ENCODE measurements at regions not wholly inside any gene's neighbourhood (a gene's known extent, or its start where the extent isn't known, plus 50 kb on each side); places are given as distances from the start of the nearest gene placed in this dataset.

DNA sequence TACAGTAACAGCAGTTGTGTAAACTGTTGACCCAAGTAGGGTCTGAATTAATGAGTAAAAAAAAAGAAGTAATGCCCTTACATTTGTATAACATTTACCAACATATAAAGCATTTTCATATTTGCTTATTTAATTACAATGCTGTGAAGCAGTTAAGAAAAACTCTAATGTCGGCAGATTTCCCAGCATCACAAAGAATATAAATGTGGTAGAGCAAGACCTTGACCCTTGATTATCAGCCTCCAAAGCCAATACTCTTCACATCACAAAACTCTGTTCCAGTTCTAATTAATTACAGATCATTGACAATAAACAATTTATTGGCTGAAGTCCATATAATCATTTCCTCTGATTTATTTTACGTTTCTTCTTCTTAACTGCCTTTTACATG is 130.2 kb downstream of the DUSP10 start:
- no peaks in the 10 kb centered on the region for H4K20me1 ChIP-seq (ENCODE audit: control insufficient read depth, extremely low read depth, insufficient read depth, low read length)
- H3K4me1 ChIP-seq (ENCODE audit: control insufficient read depth, extremely low read depth, insufficient read depth, low read length): peaks cover 5% of the 10 kb centered on the region
- no peaks in the 10 kb centered on the region for H3K9me3 ChIP-seq (ENCODE audit: control insufficient read depth, insufficient read depth, low read depth, low read length)
- no peaks in the 10 kb centered on the region for H3K79me2 ChIP-seq (ENCODE audit: control insufficient read depth, insufficient read depth, low read length)
- TF ChIP-seq, protein P1, sequence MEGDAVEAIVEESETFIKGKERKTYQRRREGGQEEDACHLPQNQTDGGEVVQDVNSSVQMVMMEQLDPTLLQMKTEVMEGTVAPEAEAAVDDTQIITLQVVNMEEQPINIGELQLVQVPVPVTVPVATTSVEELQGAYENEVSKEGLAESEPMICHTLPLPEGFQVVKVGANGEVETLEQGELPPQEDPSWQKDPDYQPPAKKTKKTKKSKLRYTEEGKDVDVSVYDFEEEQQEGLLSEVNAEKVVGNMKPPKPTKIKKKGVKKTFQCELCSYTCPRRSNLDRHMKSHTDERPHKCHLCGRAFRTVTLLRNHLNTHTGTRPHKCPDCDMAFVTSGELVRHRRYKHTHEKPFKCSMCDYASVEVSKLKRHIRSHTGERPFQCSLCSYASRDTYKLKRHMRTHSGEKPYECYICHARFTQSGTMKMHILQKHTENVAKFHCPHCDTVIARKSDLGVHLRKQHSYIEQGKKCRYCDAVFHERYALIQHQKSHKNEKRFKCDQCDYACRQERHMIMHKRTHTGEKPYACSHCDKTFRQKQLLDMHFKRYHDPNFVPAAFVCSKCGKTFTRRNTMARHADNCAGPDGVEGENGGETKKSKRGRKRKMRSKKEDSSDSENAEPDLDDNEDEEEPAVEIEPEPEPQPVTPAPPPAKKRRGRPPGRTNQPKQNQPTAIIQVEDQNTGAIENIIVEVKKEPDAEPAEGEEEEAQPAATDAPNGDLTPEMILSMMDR (conservative IDR thresholded peaks at IDR 0.05 in 1 of 2, IDR thresholded peaks at IDR 0.05 in 1 of 2; ENCODE audit: low read depth in 1 of 2, low read length in 2 of 2): no peak
- TF ChIP-seq EZH2 (IDR thresholded peaks at IDR 0.05; ENCODE audit: low read length, missing control alignments): no peak
- no peak for DNase-seq (ENCODE audit: low read depth in 2 of 2)
- H3K27me3 ChIP-seq (ENCODE audit: control insufficient read depth, insufficient read depth, low read length): no peaks in the 10 kb centered on the region
- H3K27ac ChIP-seq (ENCODE audit: insufficient read depth, low read length): no peak overlapping the region
- no peak overlapping the region for H3K9ac ChIP-seq (ENCODE audit: insufficient read depth, low read length)
- H3K4me2 ChIP-seq (ENCODE audit: extremely low read depth, insufficient read depth, low read length): peak overlapping the region; percentile 61
- no peak overlapping the region for H2AFZ ChIP-seq (ENCODE audit: low read length)
- H3K36me3 ChIP-seq (ENCODE audit: control insufficient read depth, insufficient read depth, low read length): no peaks in the 10 kb centered on the region
- H3K4me3 ChIP-seq (replicated peaks in 1 of 4; ENCODE audit: control extremely low read depth in 1 of 4, insufficient read depth in 1 of 4, low read depth in 3 of 4, low read length in 4 of 4): no peak overlapping the region

DNA sequence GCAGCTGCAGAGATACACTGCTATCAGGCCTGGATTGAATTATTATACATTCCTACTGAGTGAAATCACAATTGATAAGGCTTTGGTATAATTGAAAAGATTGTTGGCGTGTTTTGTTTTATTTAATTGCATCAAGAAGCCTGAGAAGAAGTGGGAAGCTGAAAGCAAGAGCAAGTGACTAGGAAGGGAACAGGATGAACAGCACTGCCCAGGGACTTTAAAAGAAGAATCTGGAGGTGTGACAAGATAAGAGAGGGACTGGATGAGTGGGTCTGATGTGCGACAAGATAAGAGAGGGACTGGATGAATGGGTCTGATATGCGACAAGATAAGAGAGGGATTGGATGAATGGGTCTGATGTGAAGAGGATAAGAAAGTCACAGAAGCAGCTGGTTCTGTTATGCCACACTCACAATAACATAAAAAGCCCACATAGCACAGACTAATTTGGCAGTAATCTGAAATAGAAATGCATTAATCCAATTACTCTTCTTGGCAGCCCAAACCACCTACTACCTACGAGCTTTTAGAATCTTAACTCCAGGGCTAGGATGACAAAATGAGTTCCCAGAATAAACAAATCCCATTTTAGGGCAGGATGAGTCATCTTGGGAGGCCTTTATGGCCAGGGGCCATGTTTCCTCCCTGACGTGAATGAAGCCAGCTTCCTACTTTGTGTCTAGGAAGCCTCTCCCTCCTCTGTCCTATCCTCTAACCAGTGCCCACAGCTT is 129.7 kb downstream of the DUSP10 start:
- Histone ChIP-seq H3K4me3 (replicated peaks in 1 of 4; ENCODE audit: control extremely low read depth in 1 of 4, insufficient read depth in 1 of 4, low read depth in 3 of 4, low read length in 4 of 4) (no peak overlapping the region), H3K9me3 (ENCODE audit: control insufficient read depth, insufficient read depth, low read depth, low read length) (no peaks in the 10 kb centered on the region), H2AFZ (ENCODE audit: low read length) (peak overlapping the region; percentile 47), H3K4me2 (ENCODE audit: extremely low read depth, insufficient read depth, low read length) (peak overlapping the region; percentile 61), H3K36me3 (ENCODE audit: control insufficient read depth, insufficient read depth, low read length) (no peaks in the 10 kb centered on the region), H3K4me1 (ENCODE audit: control insufficient read depth, extremely low read depth, insufficient read depth, low read length) (peaks cover 5% of the 10 kb centered on the region), H3K27ac (ENCODE audit: insufficient read depth, low read length) (no peak overlapping the region), H4K20me1 (ENCODE audit: control insufficient read depth, extremely low read depth, insufficient read depth, low read length) (no peaks in the 10 kb centered on the region), H3K79me2 (ENCODE audit: control insufficient read depth, insufficient read depth, low read length) (no peaks in the 10 kb centered on the region), H3K9ac (ENCODE audit: insufficient read depth, low read length) (no peak overlapping the region), H3K27me3 (ENCODE audit: control insufficient read depth, insufficient read depth, low read length) (no peaks in the 10 kb centered on the region)
- no peak for TF ChIP-seq EZH2 (IDR thresholded peaks at IDR 0.05; ENCODE audit: low read length, missing control alignments)
- TF ChIP-seq, protein P1 (conservative IDR thresholded peaks at IDR 0.05 in 1 of 2, IDR thresholded peaks at IDR 0.05 in 1 of 2; ENCODE audit: low read depth in 1 of 2, low read length in 2 of 2): no peak
- DNase-seq (ENCODE audit: low read depth in 2 of 2): peak; percentile 93 to 94

DNA sequence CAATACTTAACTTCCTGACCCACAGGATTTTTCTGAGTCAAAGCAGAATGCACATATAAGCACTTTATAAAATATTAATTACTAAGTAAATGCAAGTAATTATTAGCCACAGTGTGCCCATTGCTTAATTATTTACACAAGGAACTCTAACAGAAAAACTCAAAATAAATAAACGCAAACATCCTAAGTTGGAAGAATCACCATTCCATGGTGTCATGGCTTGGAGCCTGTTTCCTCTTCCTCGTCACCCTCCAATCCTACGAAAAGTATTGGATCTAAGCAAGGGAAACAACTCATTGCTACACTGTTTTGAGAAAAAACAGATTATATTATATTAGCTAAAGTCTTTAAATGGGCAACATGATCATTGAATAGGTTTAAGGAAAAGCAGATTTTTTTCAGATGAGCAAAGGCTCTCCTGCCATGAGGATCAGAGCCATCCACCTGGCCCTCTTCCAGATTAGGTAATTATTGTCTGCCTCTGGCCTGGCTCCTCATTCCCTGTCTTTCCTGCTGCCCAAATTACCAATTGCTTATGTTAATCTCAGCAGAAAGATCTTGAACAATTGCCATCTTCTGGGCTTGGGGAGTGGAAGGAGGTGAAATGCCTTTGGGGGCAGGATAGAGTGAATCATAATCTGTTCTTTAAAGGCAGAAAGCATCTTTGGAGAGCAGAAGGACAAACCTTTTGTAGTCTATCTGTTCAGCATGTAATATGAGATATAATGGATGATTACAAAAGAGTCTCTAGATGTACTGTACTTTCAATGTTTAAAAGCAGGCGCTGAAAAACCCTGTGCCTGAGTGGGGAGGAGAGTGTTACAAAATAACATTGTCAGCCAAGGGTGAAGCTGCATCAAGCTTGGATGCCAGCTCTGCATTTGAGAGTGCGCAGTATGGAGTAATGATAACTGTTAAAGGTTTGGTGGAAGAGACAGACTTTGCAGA is 121.2 kb downstream of the DUSP10 start:
- H3K79me2 ChIP-seq (ENCODE audit: control insufficient read depth, insufficient read depth, low read length): no peaks in the 10 kb centered on the region
- H3K4me3 ChIP-seq (replicated peaks in 1 of 4; ENCODE audit: control extremely low read depth in 1 of 4, insufficient read depth in 1 of 4, low read depth in 3 of 4, low read length in 4 of 4): no peak overlapping the region
- no peaks in the 10 kb centered on the region for H3K27me3 ChIP-seq (ENCODE audit: control insufficient read depth, insufficient read depth, low read length)
- H2AFZ ChIP-seq (ENCODE audit: low read length): no peak overlapping the region
- peak; percentile 41 to 42 for DNase-seq (ENCODE audit: low read depth in 2 of 2)
- TF ChIP-seq EZH2 (IDR thresholded peaks at IDR 0.05; ENCODE audit: low read length, missing control alignments): no peak
- TF ChIP-seq, protein P1 (conservative IDR thresholded peaks at IDR 0.05 in 1 of 2, IDR thresholded peaks at IDR 0.05 in 1 of 2; ENCODE audit: low read depth in 1 of 2, low read length in 2 of 2): no peak
- H4K20me1 ChIP-seq (ENCODE audit: control insufficient read depth, extremely low read depth, insufficient read depth, low read length): no peaks in the 10 kb centered on the region
- H3K27ac ChIP-seq (ENCODE audit: insufficient read depth, low read length): no peak overlapping the region
- no peak overlapping the region for H3K4me2 ChIP-seq (ENCODE audit: extremely low read depth, insufficient read depth, low read length)
- no peaks in the 10 kb centered on the region for H3K36me3 ChIP-seq (ENCODE audit: control insufficient read depth, insufficient read depth, low read length)
- H3K9me3 ChIP-seq (ENCODE audit: control insufficient read depth, insufficient read depth, low read depth, low read length): no peaks in the 10 kb centered on the region
- no peaks in the 10 kb centered on the region for H3K4me1 ChIP-seq (ENCODE audit: control insufficient read depth, extremely low read depth, insufficient read depth, low read length)
- no peak overlapping the region for H3K9ac ChIP-seq (ENCODE audit: insufficient read depth, low read length)
